A549 (cell line): ENCODE measurements at regions not wholly inside any gene's neighbourhood (a gene's known extent, or its start where the extent isn't known, plus 50 kb on each side); places are given as distances from the start of the nearest gene placed in this dataset.

Experiments used
- ATAC-seq, 2 experiments: fragments of 200-7000 bp in 1 of 2; fragments of >200 bp in 1 of 2; cut with Nextera tagmentation in 1 of 2; cut with Tn5 transposase in 1 of 2; 3 replicates each; pipeline versions ENCODE4 v1.8.0 to v1.9.1; 2018 to 2020; ENCODE audit warnings: mild to moderate bottlenecking in 1 of 2, moderate library complexity in 1 of 2
- CTCF ChIA-PET: fragments of 300-600 bp; sonication (Branson Sonifier 250); formaldehyde crosslinking; extraction: SDS; loops from one replicate; lab custom pipeline; 2021; ENCODE audit warnings: antibody characterized with exemption, inconsistent platforms; lab: Yijun Ruan, JAX
- POLR2A ChIA-PET: fragments of 350-600 bp; formaldehyde crosslinking; extraction: SDS; loops from one replicate; lab custom pipeline; 2021; ENCODE audit warnings: antibody characterized with exemption, inconsistent platforms; lab: Yijun Ruan, JAX
- DNase-seq, 2 experiments: peaks; one replicate each; pipeline versions ENCODE4 v3.0.0 to v3.0.0-alpha.2; 2011 to 2016; ENCODE audit warnings: low read depth in 1 of 2, low spot score in 1 of 2
- FAIRE-seq: peaks from 2 replicates; lab custom pipeline; 2011; peaks lifted over from hg19 to GRCh38; lab: Jason Lieb, UNC
- H3K27ac ChIP-seq, 2 experiments: fragments of >200 bp; sonication (Bioruptor Twin); formaldehyde crosslinking; 3 replicates each; pipeline ENCODE4 v1.5.1; 2016 to 2017
- H3K4me1 ChIP-seq: fragments of >200 bp; sonication (Bioruptor Twin); formaldehyde crosslinking; 3 replicates; pipeline ENCODE4 v1.6.1; 2016
- H3K4me2 ChIP-seq: fragments of >200 bp; sonication (Bioruptor Twin); formaldehyde crosslinking; 3 replicates; pipeline ENCODE4 v1.6.1; 2016
- H3K4me3 ChIP-seq: fragments of >200 bp; sonication (Bioruptor Twin); formaldehyde crosslinking; 3 replicates; pipeline ENCODE4 v1.5.1; 2016
- H3K9me3 ChIP-seq: fragments of >200 bp; sonication (Bioruptor Twin); formaldehyde crosslinking; 3 replicates; pipeline ENCODE4 v1.6.1; 2016
- BCL3 ChIP-seq: fragments of >200 bp; sonication (Bioruptor Twin); formaldehyde crosslinking; IDR thresholded peaks from 3 replicates; pipeline ENCODE4 v1.6.1; 2016
- BHLHE40 ChIP-seq: IDR thresholded peaks from 2 replicates; pipeline ENCODE4 v1.6.1; 2012; ENCODE audit warnings: low read depth, low read length, inconsistent platforms
- CBX2 ChIP-seq: fragments of 200-600 bp; sonication (generic); IDR thresholded peaks from 2 replicates; pipeline ENCODE4 v1.6.1; 2016; ENCODE audit warnings: low read depth, mild to moderate bottlenecking, borderline replicate concordance
- CBX8 ChIP-seq: fragments of 200-600 bp; sonication (generic); IDR thresholded peaks from 2 replicates; pipeline ENCODE4 v1.6.1; 2016
- CHD2 ChIP-seq: fragments of 150-350 bp; IDR thresholded peaks from 2 replicates; pipeline ENCODE4 v1.6.1; 2014; ENCODE audit warnings: low read length; ENCODE audit not compliant: partially characterized antibody
- CTCF ChIP-seq: fragments of >200 bp; sonication (Bioruptor Twin); formaldehyde crosslinking; IDR thresholded peaks from 3 replicates; pipeline ENCODE4 v1.5.1; 2016
- E2F6 ChIP-seq: IDR thresholded peaks from 2 replicates; pipeline ENCODE4 v1.6.1; 2012; ENCODE audit warnings: low read depth, borderline replicate concordance
- EHF ChIP-seq: fragments of 250-450 bp; sonication (Bioruptor Pico); IDR thresholded peaks from 2 replicates; pipeline ENCODE4 v1.5.0; 2020; ENCODE audit warnings: mild to moderate bottlenecking
- EHMT2 ChIP-seq: fragments of 200-600 bp; sonication (generic); IDR thresholded peaks from 2 replicates; pipeline ENCODE4 v1.6.1; 2016; ENCODE audit warnings: antibody characterized with exemption, low read depth, mild to moderate bottlenecking, moderate library complexity
- FOSL2 ChIP-seq, 2 experiments: fragments of 450-650 bp in 1 of 2; fragments of >200 bp in 1 of 2; sonication (Bioruptor Twin) in 1 of 2; formaldehyde crosslinking; IDR thresholded peaks; 2 replicates each; pipeline versions ENCODE4 v1.5.0 to v1.6.1; 2016 to 2020; ENCODE audit warnings: mild to moderate bottlenecking in 1 of 2, moderate library complexity in 1 of 2
- GATA3 ChIP-seq: IDR thresholded peaks from 2 replicates; pipeline ENCODE4 v1.6.1; 2012; ENCODE audit warnings: borderline replicate concordance
- HDAC2 ChIP-seq: fragments of 200-600 bp; sonication (generic); IDR thresholded peaks from 2 replicates; pipeline ENCODE4 v1.6.1; 2016
- HES2 ChIP-seq: fragments of >200 bp; sonication (Bioruptor Twin); formaldehyde crosslinking; IDR thresholded peaks from 2 replicates; pipeline ENCODE4 v1.6.1; 2016
- HEYL ChIP-seq: fragments of 250-450 bp; sonication (Bioruptor Pico); IDR thresholded peaks from 2 replicates; pipeline ENCODE4 v1.8.0; 2021; ENCODE audit warnings: mild to moderate bottlenecking, moderate library complexity
- HOXA7 ChIP-seq: fragments of 250-450 bp; sonication (Bioruptor Pico); IDR thresholded peaks from 2 replicates; pipeline ENCODE4 v1.5.0; 2020; ENCODE audit warnings: mild to moderate bottlenecking, moderate library complexity
- JUN ChIP-seq, 2 experiments: fragments of >200 bp; sonication (Bioruptor Twin); formaldehyde crosslinking; IDR thresholded peaks; 2 replicates in 1 of 2; 3 replicates in 1 of 2; pipeline ENCODE4 v1.6.1; 2016 to 2017
- KDM1A ChIP-seq: fragments of 200-600 bp; sonication (generic); IDR thresholded peaks from 2 replicates; pipeline ENCODE4 v1.6.1; 2016; ENCODE audit warnings: low read depth, mild to moderate bottlenecking
- MAZ ChIP-seq: fragments of 150-350 bp; IDR thresholded peaks from 2 replicates; pipeline ENCODE4 v1.6.1; 2014; ENCODE audit warnings: antibody characterized with exemption, low read depth, low read length, borderline replicate concordance
- NFE2L2 ChIP-seq: fragments of 150-350 bp; conservative IDR thresholded peaks from 2 replicates; pipeline ENCODE4 v1.6.1; 2014; ENCODE audit warnings: low read length
- POLR2AphosphoS2 ChIP-seq: conservative IDR thresholded peaks from 2 replicates; pipeline ENCODE4 v1.6.1; 2012; ENCODE audit warnings: low read length, improper control_type of control experiment, inconsistent platforms
- REST ChIP-seq: fragments of 200-600 bp; sonication (generic); IDR thresholded peaks from 2 replicates; pipeline ENCODE4 v1.6.1; 2016; ENCODE audit warnings: antibody characterized with exemption, mild to moderate bottlenecking, moderate library complexity
- RNF2 ChIP-seq: fragments of 200-600 bp; sonication (generic); IDR thresholded peaks from 2 replicates; pipeline ENCODE4 v1.6.1; 2016; ENCODE audit warnings: low read depth, mild to moderate bottlenecking, antibody characterized with exemption, moderate library complexity, borderline replicate concordance
- USF2 ChIP-seq: fragments of 450-650 bp; IDR thresholded peaks from 2 replicates; pipeline ENCODE4 v1.6.1; 2014; ENCODE audit warnings: antibody characterized with exemption
- ZC3H11A ChIP-seq: fragments of 450-650 bp; IDR thresholded peaks from 2 replicates; pipeline ENCODE4 v1.6.1; 2014; ENCODE audit warnings: antibody characterized with exemption, mild to moderate bottlenecking
- ZFP36 ChIP-seq: fragments of 450-650 bp; IDR thresholded peaks from 2 replicates; pipeline ENCODE4 v1.6.1; 2014; ENCODE audit warnings: borderline replicate concordance; ENCODE audit not compliant: partially characterized antibody
- WGBS: methylation state at CpG from one replicate; pipeline ENCODE4 v1.1.6; 2017; ENCODE audit errors: missing lambda C conversion rate; 5-methylcytosine and 5-hydroxymethylcytosine counted together

GRCh38 chr3:96192966-96193550 lies 621.3 kb upstream of the EPHA6 start:
- H3K4me2 ChIP-seq, result no peak overlapping the region
- no peak for DNase-seq
- H3K27ac ChIP-seq, result no peak overlapping the region
- H3K4me3 ChIP-seq, result no peak overlapping the region
- ChIA-PET CTCF (no interaction called here), POLR2A (no interaction called here)
- no peak for ATAC-seq
- H3K4me1 ChIP-seq, result no peaks in the 10 kb centered on the region
- H3K9me3 ChIP-seq, result no peaks in the 10 kb centered on the region
- no peak for TF ChIP-seq NFE2L2
- TF ChIP-seq FOSL2 (IDR thresholded peaks at IDR 0.05), result no peak
- TF ChIP-seq FOSL2 (CRISPR knock-in tag; IDR thresholded peaks at IDR 0.05), result no peak
- TF ChIP-seq ZFP36, result no peak
- TF ChIP-seq BHLHE40, result no peak
- no peak for TF ChIP-seq BCL3
- no peak for TF ChIP-seq CTCF
- no peak for TF ChIP-seq MAZ
- TF ChIP-seq EHMT2, result no peak
- TF ChIP-seq REST, result no peak
- no peak for TF ChIP-seq CBX8
- no peak for TF ChIP-seq GATA3
- TF ChIP-seq POLR2AphosphoS2, result no peak
- TF ChIP-seq CBX2, result no peak
- no peak for TF ChIP-seq ZC3H11A
- no peak for TF ChIP-seq E2F6
- no peak for TF ChIP-seq HOXA7 (CRISPR knock-in tag)
- TF ChIP-seq, all 56 proteins: peak for 0
- no peak for FAIRE-seq
- WGBS, result 68% methylated on average over 4 of the region's 4 CpGs

- no peak overlapping the region for H3K4me3 ChIP-seq
- FAIRE-seq, result no peak
- ATAC-seq, result no peak
- ChIA-PET POLR2A (no interaction called here), CTCF (interaction anchor here (0.6 kb wide), 1 partner anchor 836 kb away, joined by 3 read pairs; no protein-coding TSS in a partner anchor)
- whole genome bisulfite sequencing, result 11% methylated on average over 1 of the region's 1 CpG
- no peak overlapping the region for H3K4me2 ChIP-seq
- H3K9me3 ChIP-seq, result no peaks in the 10 kb centered on the region
- no peak overlapping the region for H3K27ac ChIP-seq
- no peak for TF ChIP-seq MAZ
- TF ChIP-seq HEYL (CRISPR knock-in tag), result no peak
- TF ChIP-seq RNF2, result no peak
- TF ChIP-seq HDAC2, result no peak
- no peak for TF ChIP-seq CTCF
- no peak for TF ChIP-seq JUN (IDR thresholded peaks at IDR 0.05)
- TF ChIP-seq EHF (CRISPR knock-in tag), result no peak
- no peak for TF ChIP-seq GATA3
- TF ChIP-seq CHD2, result no peak
- no peak for TF ChIP-seq KDM1A
- TF ChIP-seq E2F6, result no peak
- no peak for TF ChIP-seq HES2
- no peak for TF ChIP-seq USF2
- no peak for TF ChIP-seq ZFP36
- no peaks in the 10 kb centered on the region for H3K4me1 ChIP-seq
- no peak for DNase-seq
Observed at GRCh38 chr3:96200897-96201296, 613.5 kb upstream of the EPHA6 start.
